SH-SY5Y (cell line): ENCODE measurements at regions not wholly inside any gene's neighbourhood (a gene's known extent, or its start where the extent isn't known, plus 50 kb on each side); places are given as distances from the start of the nearest gene placed in this dataset.

Experiments used
- GATA2 ChIP-seq: IDR thresholded peaks from 2 replicates; pipeline ENCODE4 v1.6.1; 2011; ENCODE audit warnings: mild to moderate bottlenecking, low read depth, low read length
- GATA3 ChIP-seq: IDR thresholded peaks from 2 replicates; pipeline ENCODE4 v1.6.1; 2011; ENCODE audit warnings: low read depth, mild to moderate bottlenecking, low read length, moderate library complexity

- TF ChIP-seq GATA2 (no peak), GATA3 (no peak)
Observed at GRCh38 chr5:72646246-72646866, 139.1 kb upstream of the ZNF366 start.
